IMR-90 (cell line): ENCODE measurements at regions not wholly inside any gene's neighbourhood (a gene's known extent, or its start where the extent isn't known, plus 50 kb on each side); places are given as distances from the start of the nearest gene placed in this dataset.

Source experiments
- BHLHE40 ChIP-seq: fragments of 150-350 bp; IDR thresholded peaks from 2 replicates; pipeline ENCODE4 v1.6.1; 2016; ENCODE audit warnings: mild to moderate bottlenecking, low read depth, low read length
- CHD1 ChIP-seq: IDR thresholded peaks from 2 replicates; pipeline ENCODE4 v1.6.1; 2012; ENCODE audit warnings: low read depth, low read length, improper control_type of control experiment
- MAFK ChIP-seq: IDR thresholded peaks from 2 replicates; pipeline ENCODE4 v1.6.1; 2012; ENCODE audit warnings: low read depth, low read length, improper control_type of control experiment
- POLR2A ChIP-seq: IDR thresholded peaks from 2 replicates; pipeline ENCODE4 v1.6.1; 2012; ENCODE audit warnings: mild to moderate bottlenecking, low read depth, low read length
- RAD21 ChIP-seq: IDR thresholded peaks from 2 replicates; pipeline ENCODE4 v1.6.1; 2012; ENCODE audit warnings: low read length, improper control_type of control experiment
- RCOR1 ChIP-seq: IDR thresholded peaks from 2 replicates; pipeline ENCODE4 v1.6.1; 2012; ENCODE audit warnings: mild to moderate bottlenecking, low read length, improper control_type of control experiment; ENCODE audit not compliant: insufficient replicate concordance
- SMC3 ChIP-seq: fragments of 150-350 bp; IDR thresholded peaks from 2 replicates; pipeline ENCODE4 v1.6.1; 2016; ENCODE audit warnings: low read depth, mild to moderate bottlenecking, antibody characterized with exemption, low read length, moderate library complexity
- TF ChIP-seq, protein P1 (sequence below): conservative IDR thresholded peaks from 2 replicates; pipeline ENCODE4 v1.5.1; 2012; ENCODE audit warnings: mild to moderate bottlenecking, low read depth, low read length, improper control_type of control experiment
- TF ChIP-seq, protein P2 (sequence below): fragments of 150-350 bp; IDR thresholded peaks from 2 replicates; pipeline ENCODE4 v1.6.1; 2016; ENCODE audit warnings: low read depth, mild to moderate bottlenecking, low read length, moderate library complexity, borderline replicate concordance
- TF ChIP-seq, protein P3 (sequence below): fragments of 150-350 bp; IDR thresholded peaks from 2 replicates; pipeline ENCODE4 v1.6.1; 2017; ENCODE audit warnings: mild to moderate bottlenecking, antibody characterized with exemption, low read length, low read depth

DNA sequence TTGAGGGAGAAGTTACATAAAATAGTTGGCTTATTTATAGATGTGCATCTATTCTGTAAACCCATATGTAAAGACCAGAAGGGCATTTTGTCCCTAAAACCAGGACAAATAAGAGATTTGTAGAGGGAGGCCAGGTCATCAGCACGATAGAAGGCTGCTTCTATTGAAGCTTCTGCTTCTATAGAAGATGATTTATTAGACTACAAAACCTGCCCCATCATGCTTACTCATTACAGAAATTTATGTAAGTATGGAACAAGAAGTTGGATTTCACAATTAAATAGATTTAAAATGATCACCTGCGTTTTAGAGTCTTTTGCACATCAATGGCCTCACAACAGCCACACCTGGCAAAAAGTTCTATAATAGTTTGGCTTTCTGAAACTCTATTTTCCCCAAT, 183.5 kb downstream of the DUSP10 start:
- TF ChIP-seq, protein P1, sequence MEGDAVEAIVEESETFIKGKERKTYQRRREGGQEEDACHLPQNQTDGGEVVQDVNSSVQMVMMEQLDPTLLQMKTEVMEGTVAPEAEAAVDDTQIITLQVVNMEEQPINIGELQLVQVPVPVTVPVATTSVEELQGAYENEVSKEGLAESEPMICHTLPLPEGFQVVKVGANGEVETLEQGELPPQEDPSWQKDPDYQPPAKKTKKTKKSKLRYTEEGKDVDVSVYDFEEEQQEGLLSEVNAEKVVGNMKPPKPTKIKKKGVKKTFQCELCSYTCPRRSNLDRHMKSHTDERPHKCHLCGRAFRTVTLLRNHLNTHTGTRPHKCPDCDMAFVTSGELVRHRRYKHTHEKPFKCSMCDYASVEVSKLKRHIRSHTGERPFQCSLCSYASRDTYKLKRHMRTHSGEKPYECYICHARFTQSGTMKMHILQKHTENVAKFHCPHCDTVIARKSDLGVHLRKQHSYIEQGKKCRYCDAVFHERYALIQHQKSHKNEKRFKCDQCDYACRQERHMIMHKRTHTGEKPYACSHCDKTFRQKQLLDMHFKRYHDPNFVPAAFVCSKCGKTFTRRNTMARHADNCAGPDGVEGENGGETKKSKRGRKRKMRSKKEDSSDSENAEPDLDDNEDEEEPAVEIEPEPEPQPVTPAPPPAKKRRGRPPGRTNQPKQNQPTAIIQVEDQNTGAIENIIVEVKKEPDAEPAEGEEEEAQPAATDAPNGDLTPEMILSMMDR, result no peak
- TF ChIP-seq POLR2A (no peak), BHLHE40 (no peak), MAFK (no peak), RCOR1 (no peak), RAD21 (no peak), CHD1 (no peak), SMC3 (no peak)
- TF ChIP-seq, protein P2, sequence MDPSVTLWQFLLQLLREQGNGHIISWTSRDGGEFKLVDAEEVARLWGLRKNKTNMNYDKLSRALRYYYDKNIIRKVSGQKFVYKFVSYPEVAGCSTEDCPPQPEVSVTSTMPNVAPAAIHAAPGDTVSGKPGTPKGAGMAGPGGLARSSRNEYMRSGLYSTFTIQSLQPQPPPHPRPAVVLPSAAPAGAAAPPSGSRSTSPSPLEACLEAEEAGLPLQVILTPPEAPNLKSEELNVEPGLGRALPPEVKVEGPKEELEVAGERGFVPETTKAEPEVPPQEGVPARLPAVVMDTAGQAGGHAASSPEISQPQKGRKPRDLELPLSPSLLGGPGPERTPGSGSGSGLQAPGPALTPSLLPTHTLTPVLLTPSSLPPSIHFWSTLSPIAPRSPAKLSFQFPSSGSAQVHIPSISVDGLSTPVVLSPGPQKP, result no peak
- TF ChIP-seq, protein P3, sequence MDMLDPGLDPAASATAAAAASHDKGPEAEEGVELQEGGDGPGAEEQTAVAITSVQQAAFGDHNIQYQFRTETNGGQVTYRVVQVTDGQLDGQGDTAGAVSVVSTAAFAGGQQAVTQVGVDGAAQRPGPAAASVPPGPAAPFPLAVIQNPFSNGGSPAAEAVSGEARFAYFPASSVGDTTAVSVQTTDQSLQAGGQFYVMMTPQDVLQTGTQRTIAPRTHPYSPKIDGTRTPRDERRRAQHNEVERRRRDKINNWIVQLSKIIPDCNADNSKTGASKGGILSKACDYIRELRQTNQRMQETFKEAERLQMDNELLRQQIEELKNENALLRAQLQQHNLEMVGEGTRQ, result no peak
